CD4-positive, alpha-beta T cell treated with Interleukin-2 at 100 ng/mL for 4 hours (primary cell): ENCODE measurements at regions not wholly inside any gene's neighbourhood (a gene's known extent, or its start where the extent isn't known, plus 50 kb on each side); places are given as distances from the start of the nearest gene placed in this dataset.

Experiments used
- DNase-seq: peaks from one replicate; pipeline ENCODE4 v3.0.0-alpha.2; 2020; ENCODE audit warnings: low spot score

DNA sequence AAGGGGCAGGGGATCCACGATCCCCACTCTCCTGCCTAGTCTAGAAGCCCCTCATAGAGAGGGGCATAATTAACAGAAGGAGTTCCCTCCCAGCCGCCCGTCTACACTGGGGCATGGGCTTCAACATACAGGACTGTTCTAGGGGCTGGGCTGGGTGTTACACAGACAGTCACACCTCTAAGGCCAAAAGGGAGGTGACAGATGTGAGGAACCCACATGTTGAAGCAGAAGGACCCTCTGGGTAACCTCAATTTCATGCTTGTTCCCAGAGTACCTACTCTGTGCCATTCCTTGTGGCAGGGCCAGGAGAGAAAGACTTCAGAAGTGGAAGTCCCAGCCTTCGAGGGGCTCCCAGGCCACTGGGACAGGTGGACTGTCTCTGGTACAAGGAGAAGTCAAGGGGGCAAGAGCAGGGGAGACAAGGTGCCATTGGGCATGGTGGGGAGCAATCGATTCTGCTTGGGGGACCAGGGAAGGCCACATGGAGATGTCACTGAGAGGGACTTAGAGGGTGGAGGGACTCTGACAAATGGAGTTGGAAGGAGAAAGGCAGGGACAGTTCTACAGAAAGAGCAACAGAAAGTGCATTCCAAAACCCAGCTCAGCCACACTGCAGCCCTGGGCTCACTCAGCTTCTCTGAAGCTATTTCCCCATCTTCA lies 71.3 kb downstream of the CPN2 start:
- DNase-seq: no peak

DNA sequence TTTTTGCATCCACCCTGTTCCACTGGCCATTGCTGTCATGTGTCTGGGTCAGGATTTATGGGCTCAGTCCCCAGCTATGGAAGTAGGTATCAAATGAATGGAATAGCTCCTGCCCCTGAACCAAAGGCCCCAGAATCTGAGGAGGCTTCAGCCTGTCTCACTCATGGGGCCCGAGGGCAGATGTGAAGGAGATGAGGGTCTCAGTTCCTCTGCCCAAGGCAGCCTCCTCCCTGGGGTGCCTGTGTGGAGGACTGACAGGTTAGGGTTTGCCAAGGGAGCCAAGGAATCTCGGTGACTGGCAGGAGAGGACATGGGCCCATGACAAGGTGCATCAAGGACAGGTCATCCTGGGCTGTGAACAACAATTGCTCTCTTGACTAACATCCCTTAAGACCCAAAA lies 70.4 kb downstream of the CPN2 start:
- DNase-seq: no peak

DNA sequence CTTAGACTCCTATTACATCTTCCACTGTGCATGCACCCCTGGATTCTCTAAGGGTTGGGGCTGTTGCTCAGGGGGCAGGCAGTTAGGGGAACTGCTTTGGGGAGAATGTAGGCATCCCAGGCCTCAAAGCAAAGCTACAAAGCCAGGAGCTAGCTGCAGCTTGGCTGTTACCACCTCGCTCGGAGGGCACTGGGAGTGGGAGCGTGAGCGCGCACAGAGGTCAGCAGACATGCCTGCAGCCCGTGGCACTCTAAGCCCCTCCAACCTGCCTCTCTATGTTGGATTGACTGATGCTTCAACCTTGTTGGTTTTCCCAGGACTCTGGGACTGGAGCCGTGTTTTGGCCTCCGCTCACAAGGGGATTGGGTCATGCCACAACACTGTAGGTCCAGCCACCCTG lies 69.8 kb downstream of the CPN2 start:
- DNase-seq: no peak

- DNase-seq: no peak
Measured at GRCh38 chr3:194281766-194282165, 69.4 kb downstream of the CPN2 start.

DNA sequence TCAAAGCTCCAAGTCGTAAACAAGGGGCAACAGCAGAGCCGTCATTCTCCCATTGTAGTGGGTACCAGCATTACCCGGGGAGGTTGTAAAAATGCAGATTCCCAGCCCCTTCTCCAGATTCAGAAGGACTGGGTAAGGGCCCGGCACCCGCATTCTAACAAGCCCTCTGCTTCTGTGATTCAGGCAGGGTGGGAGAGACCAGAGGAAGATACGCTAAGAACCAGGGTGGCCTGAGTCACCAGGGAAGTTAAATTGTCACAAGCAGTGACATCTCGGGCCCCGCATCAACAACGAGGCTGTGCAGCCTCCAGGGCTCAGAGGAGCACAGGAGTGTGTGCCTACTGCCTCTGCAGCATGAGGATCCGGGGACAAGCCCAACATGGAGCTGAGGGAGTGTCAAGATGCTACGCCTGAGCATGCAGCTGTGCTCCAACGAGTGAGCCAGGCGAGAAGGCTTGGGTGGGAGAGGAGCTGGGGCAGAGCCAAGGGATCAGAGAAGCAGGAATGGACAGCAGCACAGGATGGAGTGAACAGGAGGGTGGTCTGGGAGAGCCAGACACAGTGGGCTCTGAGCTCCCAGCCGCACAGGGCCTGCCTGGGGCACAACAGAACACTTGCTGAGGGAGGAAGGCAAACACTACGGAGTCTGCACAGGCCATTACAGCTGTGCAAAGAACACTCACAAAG lies 68.5 kb downstream of the CPN2 start:
- no peak for DNase-seq

GRCh38 chr3:194283221-194284006 lies 67.7 kb downstream of the CPN2 start:
- DNase-seq: no peak

DNA sequence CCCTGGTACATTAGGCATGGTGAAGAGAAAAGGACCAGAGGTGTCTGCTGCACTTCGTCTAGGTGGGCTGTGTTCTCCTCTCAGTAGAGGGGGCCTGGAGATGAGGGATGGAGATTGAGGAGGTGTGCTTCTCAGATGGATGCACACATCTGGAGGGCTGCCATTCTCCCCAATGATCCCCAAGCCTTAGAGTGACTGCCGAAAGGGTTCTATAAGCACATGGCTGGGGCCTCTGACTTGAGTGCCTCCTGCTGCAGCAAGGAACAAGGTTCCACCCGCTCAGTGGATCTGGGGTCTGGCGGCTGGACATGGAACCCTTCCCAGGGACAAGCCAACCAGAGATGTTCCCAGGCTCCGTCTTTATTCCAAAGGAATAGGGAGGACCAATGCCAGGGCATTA lies 66.8 kb downstream of the CPN2 start:
- DNase-seq: no peak

- DNase-seq: no peak
Measured at GRCh38 chr3:194285024-194285849, 65.9 kb downstream of the CPN2 start.

GRCh38 chr3:194285850-194286197 lies 65.3 kb downstream of the CPN2 start:
- no peak for DNase-seq

- DNase-seq: no peak
Measured at GRCh38 chr3:194286375-194287146, 64.6 kb downstream of the CPN2 start.

DNA sequence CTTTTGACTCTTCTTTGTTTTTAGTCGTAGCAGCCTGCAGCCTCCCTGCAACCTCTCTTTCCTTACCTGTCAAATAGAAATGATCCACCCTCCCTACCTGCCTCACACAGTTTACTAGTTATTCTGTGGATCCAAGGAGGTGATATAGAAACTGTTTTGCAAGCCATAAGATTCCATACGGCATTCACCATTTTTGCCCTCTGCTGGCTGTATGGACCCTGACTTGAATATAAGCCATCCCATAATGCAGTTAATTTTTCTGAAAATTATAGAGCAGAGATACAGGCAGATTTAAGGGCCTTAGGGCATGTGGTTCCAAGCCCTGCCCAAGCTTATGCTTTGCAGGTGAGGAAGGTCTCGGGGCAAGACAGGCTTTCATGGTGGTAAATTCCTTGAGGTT lies 63.8 kb downstream of the CPN2 start:
- DNase-seq: no peak

DNA sequence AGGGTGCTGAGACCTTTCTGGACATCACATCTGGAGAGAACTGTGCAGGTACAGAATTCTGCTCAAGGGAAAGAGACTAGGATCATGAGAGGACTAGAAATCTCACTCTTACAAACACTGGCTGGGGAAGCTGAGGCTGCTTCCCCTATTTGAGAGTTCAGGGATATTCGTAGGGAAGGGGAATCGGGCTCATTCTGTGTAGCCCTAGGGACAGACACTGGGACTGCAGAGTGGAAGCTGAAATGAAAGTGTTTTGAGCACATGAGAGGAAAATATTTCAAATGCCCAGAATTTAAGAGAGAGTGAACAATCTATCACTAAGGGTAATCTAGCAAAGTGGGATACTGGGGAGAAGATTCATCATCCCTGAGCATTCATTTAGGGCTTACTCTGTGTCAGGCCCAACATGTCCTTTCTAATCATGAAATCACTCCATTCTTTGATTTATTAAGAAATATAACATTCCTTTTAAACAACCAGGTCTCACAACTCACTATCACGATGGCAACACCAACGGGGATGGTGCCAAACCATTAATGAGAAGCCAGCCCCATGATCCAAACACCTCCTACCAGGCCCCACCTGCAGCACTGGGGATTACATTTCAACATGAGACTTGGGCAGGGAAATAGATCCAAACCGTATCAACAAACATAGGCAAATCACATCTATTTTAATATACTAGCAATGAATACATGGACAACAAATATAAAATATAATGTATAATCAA lies 63.0 kb downstream of the CPN2 start:
- no peak for DNase-seq
